CD4-positive, alpha-beta T cell treated with Interleukin-4 for 1 hour (primary cell): ENCODE measurements at regions not wholly inside any gene's neighbourhood (a gene's known extent, or its start where the extent isn't known, plus 50 kb on each side); places are given as distances from the start of the nearest gene placed in this dataset.

Experiments
- DNase-seq, 2 donors: peaks; one replicate each; pipeline ENCODE4 v3.0.0-alpha.2; 2020 to 2022

GRCh38 chr12:4822572-4822971 lies 87.1 kb upstream of the KCNA1 start:
- no peak for DNase-seq

GRCh38 chr12:4824380-4824779 lies 85.3 kb upstream of the KCNA1 start:
- DNase-seq, result no peak

DNA sequence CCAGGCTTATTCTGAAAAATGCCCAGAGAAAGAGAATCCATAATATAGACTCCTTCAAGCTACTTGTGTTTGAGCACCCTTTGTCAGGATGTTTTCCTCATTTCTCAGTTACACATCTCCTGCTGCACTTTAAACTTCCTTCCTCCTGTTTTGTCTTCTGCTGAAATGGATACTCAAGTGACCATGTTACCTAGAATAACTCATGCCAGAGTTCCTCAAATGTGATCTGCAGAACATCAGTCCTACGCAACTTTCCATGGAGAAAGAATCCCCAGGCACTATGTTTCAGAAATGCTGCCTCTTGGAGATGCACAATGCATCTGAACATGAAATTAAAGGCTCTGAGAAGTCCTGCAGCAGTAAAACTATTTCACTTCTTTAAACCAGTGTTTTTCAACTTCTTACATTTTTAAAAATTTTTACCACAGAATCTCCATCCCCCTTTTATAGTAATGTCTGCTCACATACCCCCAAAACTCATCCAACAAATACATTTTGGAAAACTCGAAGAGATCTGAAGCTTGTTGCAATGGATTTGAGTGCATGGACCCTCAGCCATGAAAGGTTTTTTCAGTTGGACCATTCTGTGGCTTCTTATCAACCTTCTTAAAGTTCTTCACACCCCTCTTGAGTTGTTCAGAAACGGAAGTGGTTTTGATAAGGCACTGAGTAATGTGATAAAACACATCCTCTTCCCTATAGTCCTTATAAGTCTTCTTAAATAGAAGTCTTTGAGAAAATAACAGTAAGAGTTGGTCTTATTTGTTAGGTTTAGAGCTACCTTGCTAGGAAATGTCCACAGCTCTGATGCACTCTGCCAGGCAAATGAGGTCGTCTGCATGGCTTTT lies 84.5 kb upstream of the KCNA1 start:
- peak in 1 of 2 donors; percentile 53 for DNase-seq

GRCh38 chr12:4826909-4827308 lies 82.8 kb upstream of the KCNA1 start:
- DNase-seq, result no peak

- DNase-seq, result no peak
Observed at GRCh38 chr12:4828176-4828575, 81.5 kb upstream of the KCNA1 start.

DNA sequence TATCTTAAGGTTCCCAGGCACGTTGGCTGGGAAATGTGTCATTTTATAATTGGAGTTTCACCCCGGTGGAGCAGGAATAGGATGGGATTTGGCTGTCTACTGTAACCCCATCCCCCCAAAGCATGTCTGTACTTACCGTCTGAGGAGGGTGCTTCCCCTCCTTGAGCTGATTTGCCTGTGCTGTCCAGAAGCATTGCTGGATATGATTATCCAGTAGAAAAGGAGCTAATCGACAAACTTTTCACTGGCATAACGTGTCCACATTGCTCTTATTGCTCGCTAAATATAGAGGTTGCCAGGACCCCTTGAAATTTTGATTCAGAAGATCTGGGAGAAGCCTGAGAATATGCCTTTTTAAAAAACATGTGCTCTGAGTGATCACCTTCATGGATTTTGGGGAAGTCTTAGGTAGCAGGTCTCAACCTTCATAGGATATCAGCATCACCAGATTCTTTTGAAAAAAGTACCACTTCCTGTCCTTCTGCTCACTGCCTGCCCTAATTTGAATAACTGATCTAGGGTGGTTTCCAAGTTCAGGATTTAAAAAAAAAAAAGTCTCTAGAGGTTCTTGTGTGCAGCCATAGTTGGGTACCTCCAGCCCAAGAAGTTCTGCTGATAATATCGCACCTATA lies 80.4 kb upstream of the KCNA1 start:
- peak; percentile 21 to 69 for DNase-seq

- no peak for DNase-seq
Observed at GRCh38 chr12:4829793-4830162, 79.9 kb upstream of the KCNA1 start.

DNA sequence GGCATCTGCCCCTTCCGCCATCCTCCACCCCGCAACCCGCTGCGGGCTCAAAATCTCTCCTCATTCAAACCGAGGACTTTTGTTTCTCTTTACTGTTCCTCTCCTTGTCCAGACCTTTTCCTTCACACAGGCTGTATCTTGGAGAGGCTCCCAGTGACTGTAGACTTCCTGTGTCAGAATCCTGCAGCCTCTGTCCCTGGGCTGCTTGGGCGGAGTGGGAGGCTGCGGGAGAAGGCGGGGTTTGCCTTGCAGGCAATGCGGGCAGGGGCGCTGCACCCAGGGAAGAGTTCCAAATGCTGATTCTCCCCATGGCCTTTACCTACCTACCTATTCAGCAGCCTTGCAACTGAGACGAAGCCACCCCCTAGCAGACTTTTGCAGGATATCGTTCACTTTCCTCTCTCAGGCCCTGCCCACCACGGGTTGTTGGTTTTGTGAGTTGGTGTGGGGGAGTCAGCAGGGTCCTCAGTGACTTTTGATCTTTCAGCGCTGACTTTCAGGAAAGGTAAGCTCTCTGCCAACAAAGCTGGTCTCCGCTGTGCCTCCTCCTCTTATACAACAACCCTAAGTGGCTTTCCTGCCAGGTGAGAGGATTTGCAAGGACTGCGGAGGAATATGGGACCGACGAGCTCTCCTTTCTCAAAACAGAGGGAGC lies 79.0 kb upstream of the KCNA1 start:
- no peak for DNase-seq

DNA sequence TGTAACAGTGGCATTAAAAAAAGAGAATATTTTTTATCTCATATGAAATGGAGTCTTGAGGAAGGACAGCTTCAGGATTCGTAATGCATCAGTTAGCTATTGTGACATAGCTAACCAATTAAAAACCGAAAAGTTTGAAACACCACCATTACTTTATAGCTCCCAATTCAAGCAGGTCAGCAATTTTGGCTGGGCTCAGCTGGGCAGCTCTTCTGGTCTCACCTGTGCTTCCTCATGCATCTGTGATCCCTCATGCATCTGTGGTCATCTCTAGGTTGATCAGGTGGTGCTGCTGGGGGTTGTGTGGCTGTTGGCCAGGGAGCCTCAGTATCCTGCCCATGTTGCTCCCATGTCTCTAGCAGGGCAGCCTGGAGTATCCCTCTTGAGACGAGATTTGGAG lies 76.7 kb upstream of the KCNA1 start:
- no peak for DNase-seq

GRCh38 chr12:4833524-4833923 lies 76.2 kb upstream of the KCNA1 start:
- DNase-seq, result no peak

DNA sequence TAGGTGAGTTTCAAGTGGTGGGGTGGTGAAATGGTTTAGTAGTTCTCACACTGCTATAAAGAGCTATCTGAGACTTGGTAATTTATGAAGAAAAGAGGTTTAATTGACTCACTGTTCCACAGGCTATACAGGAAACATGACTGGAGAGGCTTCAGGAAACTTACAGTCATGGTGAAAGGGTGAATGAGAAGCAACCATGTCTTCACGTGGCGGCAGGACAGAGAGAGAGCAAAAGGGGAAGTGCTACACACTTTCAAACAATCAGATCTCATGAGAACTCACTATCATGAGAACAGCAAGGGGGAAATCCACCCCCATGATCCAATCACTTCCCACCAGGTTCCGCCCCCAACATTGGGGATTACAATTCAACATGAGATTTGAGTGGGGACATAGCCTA lies 67.3 kb upstream of the KCNA1 start:
- DNase-seq, result peak in 1 of 2 donors; percentile 21

DNA sequence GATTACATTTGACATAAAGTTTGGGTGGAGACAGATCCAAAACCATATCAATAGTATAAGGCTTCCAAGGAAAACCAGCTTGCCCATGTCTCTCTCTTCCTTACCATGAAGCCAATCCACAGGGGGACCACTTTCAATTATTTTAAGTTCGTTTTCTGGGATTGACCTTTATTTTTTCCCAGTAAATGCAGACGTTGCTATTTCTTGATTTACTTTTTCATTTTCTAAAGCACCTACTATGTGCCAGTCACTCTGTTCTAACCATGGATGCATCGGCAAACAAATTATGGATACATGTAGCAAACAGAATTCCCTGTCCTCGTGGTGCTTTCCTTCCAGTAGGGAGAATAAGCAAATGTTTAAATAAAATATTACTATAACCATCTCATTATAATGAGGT lies 65.8 kb upstream of the KCNA1 start:
- DNase-seq, result no peak

DNA sequence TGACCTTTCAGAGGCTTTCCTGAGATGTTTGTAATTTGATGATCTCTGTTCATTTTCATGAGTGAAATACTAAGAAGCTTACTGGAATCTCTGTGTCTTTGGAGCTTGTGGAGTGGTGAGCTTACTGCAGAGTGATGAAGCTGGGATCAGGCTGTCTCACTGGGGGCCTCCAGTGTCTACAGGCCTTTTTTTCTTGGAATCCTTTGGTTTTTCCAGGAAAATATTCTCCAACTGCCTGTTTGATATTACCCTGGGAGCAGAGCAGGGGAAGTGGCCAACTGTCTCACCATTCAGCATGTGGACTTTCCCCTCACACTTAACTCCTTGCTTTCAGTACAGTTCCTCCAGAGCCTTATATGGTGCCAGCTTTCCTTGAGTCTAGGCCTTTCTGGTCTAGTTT lies 62.0 kb upstream of the KCNA1 start:
- no peak for DNase-seq

DNA sequence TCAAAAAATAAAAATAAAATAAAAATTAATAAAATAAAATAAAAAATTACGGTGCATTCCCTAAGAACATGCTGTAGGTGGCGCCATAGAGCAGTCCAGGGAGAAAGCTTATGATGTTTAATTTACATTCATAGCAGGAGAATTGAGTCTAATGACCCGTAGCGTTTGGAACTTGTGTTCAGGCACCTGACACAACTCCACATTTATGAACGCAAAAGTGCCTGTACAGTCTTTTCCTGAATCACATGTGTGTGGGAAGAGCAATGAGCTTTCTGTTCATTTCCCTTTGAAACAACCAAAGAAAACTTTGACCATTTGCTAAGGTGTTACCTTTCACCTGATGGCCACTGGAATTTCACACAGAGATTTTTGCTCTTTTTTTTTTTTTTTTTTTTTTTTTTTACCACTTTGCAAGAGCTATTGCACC lies 60.6 kb upstream of the KCNA1 start:
- peak in 1 of 2 donors; percentile 37 for DNase-seq

DNA sequence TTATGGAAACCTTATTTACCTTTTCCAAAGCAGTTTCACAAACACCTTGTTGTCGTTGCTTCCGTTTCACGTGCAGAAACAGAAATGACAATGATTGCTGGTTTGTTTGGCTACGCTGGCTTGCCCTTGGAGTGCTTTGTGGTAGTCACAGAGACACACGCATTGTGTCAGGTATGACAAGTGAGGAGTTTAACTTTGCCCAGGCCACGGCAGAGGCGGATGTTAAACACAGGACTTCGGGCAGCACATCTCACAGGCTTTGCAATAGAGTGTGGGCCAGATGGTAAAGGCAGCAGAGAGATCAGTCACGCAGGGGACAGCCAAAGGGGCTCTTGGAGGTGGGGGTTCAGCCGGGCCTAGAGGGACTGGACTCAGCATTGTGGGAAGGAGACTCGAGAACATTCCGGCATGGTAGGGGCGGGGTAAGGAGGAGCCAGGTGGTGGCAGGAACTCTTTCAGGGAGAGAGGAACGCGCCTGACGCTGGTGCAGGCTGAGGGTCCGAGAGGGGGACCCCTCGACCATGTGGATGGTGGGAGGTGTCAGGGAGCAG lies 59.8 kb upstream of the KCNA1 start:
- DNase-seq, result no peak

- DNase-seq, result no peak
Observed at GRCh38 chr12:4850857-4851380, 58.8 kb upstream of the KCNA1 start.

DNA sequence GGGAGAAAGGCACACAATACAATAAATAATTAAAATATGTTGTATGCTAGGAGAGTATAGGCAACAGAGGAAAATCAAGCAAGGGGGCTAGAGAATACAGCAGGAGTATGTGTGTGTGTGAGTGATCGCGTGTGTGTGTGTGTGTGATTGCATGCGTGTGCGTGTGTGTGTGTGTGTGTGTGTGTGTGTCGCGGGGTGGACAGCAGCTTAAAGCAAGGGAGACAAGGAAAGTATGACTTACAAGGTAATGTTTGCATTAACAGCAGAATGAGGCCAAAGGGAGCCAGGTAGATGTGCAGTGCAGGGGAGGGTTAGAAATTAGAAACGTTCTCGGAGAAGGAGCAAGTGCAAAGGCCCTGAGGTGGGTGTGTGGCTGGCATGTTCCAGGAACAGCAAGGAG lies 57.4 kb upstream of the KCNA1 start:
- no peak for DNase-seq

DNA sequence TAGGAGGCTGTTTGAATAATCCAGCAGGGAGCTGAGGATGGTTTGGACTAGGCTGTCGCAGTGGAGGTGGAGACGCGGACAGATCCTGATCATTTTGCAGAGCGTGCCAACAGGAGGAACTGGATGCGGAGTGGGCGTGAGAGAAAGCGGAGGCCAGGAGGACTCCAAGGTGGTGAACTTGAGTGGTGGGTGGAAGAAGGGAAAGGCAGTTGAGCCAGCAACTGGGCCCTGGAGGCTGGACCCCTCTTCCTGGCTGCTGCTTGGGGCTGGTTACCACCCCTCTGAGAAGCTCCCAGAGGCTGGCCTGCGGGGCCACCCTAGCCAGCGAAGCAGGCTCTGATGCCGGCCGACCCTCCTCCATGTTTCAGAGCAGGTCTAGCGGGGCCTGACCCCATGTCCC lies 56.8 kb upstream of the KCNA1 start:
- no peak for DNase-seq

DNA sequence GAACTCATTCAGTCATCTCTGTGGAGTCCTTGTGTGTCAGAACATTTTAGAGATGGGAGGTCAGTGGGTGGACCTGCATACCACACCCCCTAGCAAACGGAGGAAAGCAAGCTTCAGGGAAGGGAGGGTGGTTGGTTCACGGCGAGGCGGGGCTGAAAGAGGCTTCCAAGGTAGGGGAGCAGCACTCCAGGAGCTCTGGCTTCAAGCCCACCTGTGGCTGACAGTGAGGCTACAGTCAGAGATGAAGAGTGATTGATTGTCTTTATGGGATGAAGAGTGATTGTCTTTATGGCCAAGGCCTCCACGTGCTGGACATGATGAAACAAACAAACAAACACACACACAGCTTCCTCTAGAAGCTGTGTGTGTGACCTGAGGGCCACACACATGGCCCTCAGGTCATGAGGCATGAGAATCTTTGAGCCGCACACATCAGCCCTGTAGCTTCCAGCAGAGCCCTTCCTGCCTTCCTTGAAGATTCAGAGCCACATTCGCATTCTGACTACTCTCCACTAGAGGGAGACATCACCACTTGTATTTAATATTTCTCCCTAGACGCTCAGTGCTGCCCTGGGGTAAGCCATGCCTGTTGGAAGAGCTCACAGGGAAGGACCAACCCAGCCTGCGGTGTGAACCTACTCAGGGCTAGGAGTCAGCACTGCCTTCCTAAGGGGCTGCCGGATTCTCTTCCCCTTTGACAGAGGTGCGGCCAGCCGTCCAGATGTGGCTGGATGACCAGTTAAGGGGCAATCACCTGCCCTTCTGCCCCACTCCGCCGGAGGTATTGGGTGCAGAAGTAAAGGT lies 54.4 kb upstream of the KCNA1 start:
- peak; percentile 58 to 71 for DNase-seq

DNA sequence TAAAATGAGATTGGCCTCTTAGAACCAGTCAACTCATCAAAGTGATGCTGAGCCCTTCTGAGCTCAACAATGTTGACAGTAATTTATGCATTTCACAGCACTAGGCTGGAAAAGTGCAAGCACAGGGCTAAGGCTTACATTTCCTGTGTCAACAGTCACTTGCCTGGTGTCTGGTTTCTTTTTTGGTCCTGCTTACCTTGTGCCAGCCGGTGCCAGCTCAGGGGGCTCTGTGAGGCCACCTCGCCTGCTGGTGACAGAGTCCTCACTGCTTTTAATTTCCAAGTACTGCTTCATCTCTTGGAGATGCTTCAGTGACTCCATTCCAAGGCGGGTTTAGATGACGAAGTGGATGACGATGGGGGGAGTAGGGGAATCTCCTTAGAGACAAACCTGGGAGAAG lies 53.1 kb upstream of the KCNA1 start:
- no peak for DNase-seq

DNA sequence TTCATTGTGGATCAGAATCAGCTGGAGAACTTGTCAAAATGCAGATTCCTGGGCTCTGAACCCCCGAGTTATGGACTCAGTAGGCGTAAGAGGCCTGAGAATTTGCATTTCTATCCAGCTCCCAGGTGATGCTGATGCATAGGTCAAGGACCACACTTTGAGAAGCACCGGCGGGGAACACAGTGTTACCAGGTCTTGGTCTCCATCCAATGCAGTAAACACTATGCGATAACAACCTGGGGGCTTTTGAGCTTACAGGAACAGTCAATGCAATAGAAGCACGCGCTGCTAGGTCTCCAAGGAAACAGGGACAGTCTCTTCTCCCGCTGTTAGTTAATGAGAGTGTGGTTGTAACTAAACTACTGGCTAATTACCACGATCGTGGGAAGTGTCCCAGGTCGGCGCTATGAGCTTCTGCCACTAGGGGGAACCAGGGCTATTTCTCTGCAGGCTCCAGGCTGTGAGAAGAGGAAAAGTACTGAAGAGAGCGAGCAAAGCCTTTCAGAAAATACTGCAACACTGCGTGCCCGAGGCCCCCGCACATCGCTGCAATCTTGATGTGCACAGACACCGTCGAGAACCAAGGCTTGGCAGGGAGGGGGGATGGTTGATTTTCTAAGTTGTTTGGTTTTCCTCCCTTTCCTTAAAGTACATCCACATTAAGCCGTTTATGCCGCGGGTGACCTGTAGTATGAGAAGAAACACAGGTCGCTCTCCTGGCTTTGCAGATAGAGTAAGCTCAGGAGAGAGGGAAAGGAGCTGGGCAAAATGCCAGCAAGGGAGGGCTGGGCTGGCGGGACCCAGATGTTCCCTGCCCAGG lies 52.0 kb upstream of the KCNA1 start:
- DNase-seq, result peak; percentile 61 to 68

DNA sequence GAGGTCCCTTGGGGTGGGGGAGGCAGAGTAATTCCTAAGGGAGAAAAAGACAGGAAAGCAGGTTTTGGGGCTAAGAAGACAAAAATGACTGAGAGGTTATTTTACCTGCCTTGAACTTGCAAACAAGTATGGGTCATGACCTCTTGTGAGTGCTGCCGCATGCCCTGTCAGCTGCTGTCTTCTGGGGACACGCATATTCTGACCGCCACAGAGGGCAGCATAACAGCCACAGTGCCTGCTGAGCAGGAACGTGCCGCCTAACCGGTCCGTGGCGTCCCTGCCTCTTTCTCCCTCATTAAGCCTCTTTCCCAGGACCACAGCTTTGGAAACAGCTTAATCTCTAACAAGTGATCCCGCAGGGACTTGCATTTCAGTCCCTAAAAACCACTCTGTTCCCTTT lies 51.3 kb upstream of the KCNA1 start:
- DNase-seq, result no peak
